ENCODE measurements at regions not wholly inside any gene's neighbourhood (a gene's known extent, or its start where the extent isn't known, plus 50 kb on each side); places are given as distances from the start of the nearest gene placed in this dataset.

DNA sequence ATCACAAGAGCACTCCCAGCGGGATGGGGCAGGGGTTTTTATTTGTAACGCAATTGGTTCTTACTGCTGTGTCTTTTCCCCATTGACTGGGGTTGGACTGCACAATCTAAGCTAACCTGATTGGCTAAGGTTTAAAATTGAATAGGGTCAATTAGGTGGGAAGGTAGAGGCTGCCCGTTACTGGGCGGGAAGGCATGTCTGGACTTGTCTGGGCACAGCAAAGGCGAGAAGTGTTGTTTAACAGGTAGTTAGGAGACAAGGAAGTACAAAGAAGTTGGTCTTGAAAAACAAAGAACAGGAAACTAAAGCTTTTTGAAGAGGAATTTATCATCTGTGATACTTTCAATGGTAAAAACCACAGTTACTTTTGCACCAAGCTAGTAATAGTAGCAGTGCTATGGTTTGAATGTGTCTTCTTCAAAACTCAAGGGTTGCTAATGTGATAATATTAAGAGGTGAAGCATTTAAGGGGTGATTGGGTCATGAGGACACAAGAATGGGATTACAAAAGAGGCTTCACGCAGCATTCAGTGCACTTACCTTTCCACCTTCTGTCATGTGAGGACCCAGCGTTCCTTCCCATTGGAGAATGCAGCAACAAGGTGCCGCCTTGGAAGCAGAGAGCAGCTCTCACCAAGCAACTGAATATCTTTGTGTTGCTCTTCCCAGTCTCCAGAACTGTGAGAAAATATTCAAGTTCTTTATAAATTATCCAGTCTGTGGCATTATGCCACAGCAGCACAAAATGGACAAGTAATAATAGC is 875.5 kb upstream of the SORCS1 start:
- Histone ChIP-seq H3K9ac (ENCODE audit: low read length) (no peak overlapping the region), H2AFZ (ENCODE audit: low read depth, low read length, severe bottlenecking) (no peak overlapping the region), H3K79me2 (ENCODE audit: insufficient read depth, low read length) (no peaks in the 10 kb centered on the region), H3K9me3 (ENCODE audit: insufficient read depth, low read length) (no peaks in the 10 kb centered on the region), H3F3A (ENCODE audit: insufficient read depth) (no peaks in the 10 kb centered on the region), H3K36me3 (ENCODE audit: low read length) (no peaks in the 10 kb centered on the region), H3K27ac (ENCODE audit: low read depth, low read length) (no peak overlapping the region), H3K4me3 (ENCODE audit: insufficient read depth, low read length, poor library complexity, severe bottlenecking) (no peak overlapping the region), H4K20me1 (ENCODE audit: low read depth, low read length) (no peaks in the 10 kb centered on the region), H3K9me2 (replicated peaks; ENCODE audit: insufficient read depth, low read length) (no peaks in the 10 kb centered on the region), H3K27me3 (ENCODE audit: low read length) (no peaks in the 10 kb centered on the region), H3K4me2 (ENCODE audit: low read depth, low read length, poor library complexity, severe bottlenecking) (no peak overlapping the region)
- TF ChIP-seq, protein P1, sequence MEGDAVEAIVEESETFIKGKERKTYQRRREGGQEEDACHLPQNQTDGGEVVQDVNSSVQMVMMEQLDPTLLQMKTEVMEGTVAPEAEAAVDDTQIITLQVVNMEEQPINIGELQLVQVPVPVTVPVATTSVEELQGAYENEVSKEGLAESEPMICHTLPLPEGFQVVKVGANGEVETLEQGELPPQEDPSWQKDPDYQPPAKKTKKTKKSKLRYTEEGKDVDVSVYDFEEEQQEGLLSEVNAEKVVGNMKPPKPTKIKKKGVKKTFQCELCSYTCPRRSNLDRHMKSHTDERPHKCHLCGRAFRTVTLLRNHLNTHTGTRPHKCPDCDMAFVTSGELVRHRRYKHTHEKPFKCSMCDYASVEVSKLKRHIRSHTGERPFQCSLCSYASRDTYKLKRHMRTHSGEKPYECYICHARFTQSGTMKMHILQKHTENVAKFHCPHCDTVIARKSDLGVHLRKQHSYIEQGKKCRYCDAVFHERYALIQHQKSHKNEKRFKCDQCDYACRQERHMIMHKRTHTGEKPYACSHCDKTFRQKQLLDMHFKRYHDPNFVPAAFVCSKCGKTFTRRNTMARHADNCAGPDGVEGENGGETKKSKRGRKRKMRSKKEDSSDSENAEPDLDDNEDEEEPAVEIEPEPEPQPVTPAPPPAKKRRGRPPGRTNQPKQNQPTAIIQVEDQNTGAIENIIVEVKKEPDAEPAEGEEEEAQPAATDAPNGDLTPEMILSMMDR (IDR thresholded peaks at IDR 0.05; ENCODE audit: insufficient read depth, low read length, poor library complexity, severe bottlenecking) = no peak

DNA sequence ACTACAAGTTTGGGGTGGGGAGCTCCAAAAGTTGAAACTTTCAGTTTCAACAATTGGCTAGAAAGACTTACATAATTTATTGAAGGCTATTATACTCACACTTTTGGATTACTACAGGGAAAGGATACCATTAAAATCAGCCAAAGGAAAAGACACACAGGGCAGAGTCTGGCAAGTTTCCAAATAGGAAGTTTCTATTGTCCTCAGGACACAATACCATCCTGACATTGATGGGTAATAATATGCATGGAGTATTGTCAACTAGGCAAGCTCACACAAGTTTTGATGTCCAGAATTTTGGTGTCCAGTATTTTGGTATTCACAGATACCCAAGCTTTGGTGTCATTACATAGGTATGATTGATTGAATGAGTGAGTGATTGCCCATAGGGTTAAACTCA is 872.6 kb upstream of the SORCS1 start:
- Histone ChIP-seq H3K27me3 (ENCODE audit: low read length) (no peaks in the 10 kb centered on the region), H3K36me3 (ENCODE audit: low read length) (no peaks in the 10 kb centered on the region), H3K9me2 (replicated peaks; ENCODE audit: insufficient read depth, low read length) (no peaks in the 10 kb centered on the region), H3K9ac (ENCODE audit: low read length) (no peak overlapping the region), H2AFZ (ENCODE audit: low read depth, low read length, severe bottlenecking) (no peak overlapping the region), H3K9me3 (ENCODE audit: insufficient read depth, low read length) (no peaks in the 10 kb centered on the region), H3K4me3 (ENCODE audit: insufficient read depth, low read length, poor library complexity, severe bottlenecking) (no peak overlapping the region), H3K27ac (ENCODE audit: low read depth, low read length) (no peak overlapping the region), H4K20me1 (ENCODE audit: low read depth, low read length) (no peaks in the 10 kb centered on the region), H3F3A (ENCODE audit: insufficient read depth) (no peaks in the 10 kb centered on the region), H3K79me2 (ENCODE audit: insufficient read depth, low read length) (no peaks in the 10 kb centered on the region), H3K4me2 (ENCODE audit: low read depth, low read length, poor library complexity, severe bottlenecking) (no peak overlapping the region)
- TF ChIP-seq, protein P1 (IDR thresholded peaks at IDR 0.05; ENCODE audit: insufficient read depth, low read length, poor library complexity, severe bottlenecking) = no peak
- no peak for TF ChIP-seq EZH2phosphoT487 (conservative IDR thresholded peaks at IDR 0.05; ENCODE audit: low read length)

DNA sequence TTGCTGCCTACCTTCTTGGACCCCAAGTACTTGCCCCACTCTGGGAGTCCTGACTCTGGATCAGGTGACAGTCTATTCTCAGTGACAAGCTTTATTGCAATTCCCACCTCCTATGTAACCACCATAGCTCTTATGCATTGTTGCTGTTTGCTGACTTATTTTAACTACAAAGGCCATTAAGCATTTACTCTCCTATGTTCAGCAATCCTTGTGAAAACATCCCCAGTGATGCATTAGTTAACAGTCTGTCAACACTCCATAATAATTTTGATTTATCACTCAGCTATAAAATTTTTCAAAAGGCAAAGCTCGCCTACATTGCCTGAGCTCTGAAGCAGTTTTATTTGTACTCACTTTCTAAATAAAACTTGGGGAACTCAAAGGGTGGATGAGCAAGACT is 871.8 kb upstream of the SORCS1 start:
- no peak for TF ChIP-seq EZH2phosphoT487 (conservative IDR thresholded peaks at IDR 0.05; ENCODE audit: low read length)
- TF ChIP-seq, protein P1 (IDR thresholded peaks at IDR 0.05; ENCODE audit: insufficient read depth, low read length, poor library complexity, severe bottlenecking) = no peak
- Histone ChIP-seq H3K4me3 (ENCODE audit: insufficient read depth, low read length, poor library complexity, severe bottlenecking) (no peak overlapping the region), H3K9me3 (ENCODE audit: insufficient read depth, low read length) (no peaks in the 10 kb centered on the region), H3K79me2 (ENCODE audit: insufficient read depth, low read length) (no peaks in the 10 kb centered on the region), H3K36me3 (ENCODE audit: low read length) (no peaks in the 10 kb centered on the region), H3K4me2 (ENCODE audit: low read depth, low read length, poor library complexity, severe bottlenecking) (no peak overlapping the region), H3F3A (ENCODE audit: insufficient read depth) (no peaks in the 10 kb centered on the region), H3K9ac (ENCODE audit: low read length) (no peak overlapping the region), H3K27ac (ENCODE audit: low read depth, low read length) (no peak overlapping the region), H3K9me2 (replicated peaks; ENCODE audit: insufficient read depth, low read length) (no peaks in the 10 kb centered on the region), H2AFZ (ENCODE audit: low read depth, low read length, severe bottlenecking) (no peak overlapping the region), H3K27me3 (ENCODE audit: low read length) (no peaks in the 10 kb centered on the region), H4K20me1 (ENCODE audit: low read depth, low read length) (no peaks in the 10 kb centered on the region)
